ENCODE measurements at regions not wholly inside any gene's neighbourhood (a gene's known extent, or its start where the extent isn't known, plus 50 kb on each side); places are given as distances from the start of the nearest gene placed in this dataset.
A peak's percentile ranks its signal among the peaks of the same experiment; 100 is the strongest.

GRCh38 chr1:14014929-14015328 is 314.9 kb downstream of the PRDM2 start:
- H3K4me3 ChIP-seq (ENCODE audit: control insufficient read depth, low read depth, low read length), result no peak overlapping the region
- no peak for TF ChIP-seq CTCF (conservative IDR thresholded peaks at IDR 0.05; ENCODE audit: control insufficient read depth, insufficient read depth, low read depth, low read length)
- no peak for DNase-seq (ENCODE audit: low read depth)

GRCh38 chr1:14015917-14016316 is 315.9 kb downstream of the PRDM2 start:
- DNase-seq (ENCODE audit: low read depth), result no peak
- TF ChIP-seq CTCF (conservative IDR thresholded peaks at IDR 0.05; ENCODE audit: control insufficient read depth, insufficient read depth, low read depth, low read length), result no peak
- H3K4me3 ChIP-seq (ENCODE audit: control insufficient read depth, low read depth, low read length), result no peak overlapping the region

- H3K4me3 ChIP-seq (ENCODE audit: control insufficient read depth, low read depth, low read length), result no peak overlapping the region
- DNase-seq (ENCODE audit: low read depth), result peak; percentile 8
- TF ChIP-seq CTCF (conservative IDR thresholded peaks at IDR 0.05; ENCODE audit: control insufficient read depth, insufficient read depth, low read depth, low read length), result no peak
Measured at GRCh38 chr1:14017531-14017961, 317.6 kb downstream of the PRDM2 start.

- no peak overlapping the region for H3K4me3 ChIP-seq (ENCODE audit: control insufficient read depth, low read depth, low read length)
- no peak for DNase-seq (ENCODE audit: low read depth)
- TF ChIP-seq CTCF (conservative IDR thresholded peaks at IDR 0.05; ENCODE audit: control insufficient read depth, insufficient read depth, low read depth, low read length), result no peak
Measured at GRCh38 chr1:14019461-14019860, 319.5 kb downstream of the PRDM2 start.

- no peak for TF ChIP-seq CTCF (conservative IDR thresholded peaks at IDR 0.05; ENCODE audit: control insufficient read depth, insufficient read depth, low read depth, low read length)
- no peak overlapping the region for H3K4me3 ChIP-seq (ENCODE audit: control insufficient read depth, low read depth, low read length)
- DNase-seq (ENCODE audit: low read depth), result no peak
Measured at GRCh38 chr1:14020006-14020405, 320.0 kb downstream of the PRDM2 start.

GRCh38 chr1:14027099-14027498 is 327.1 kb downstream of the PRDM2 start:
- DNase-seq (ENCODE audit: low read depth), result no peak

More at GRCh38 chr1:14027099-14027498, 327.1 kb downstream of the PRDM2 start:
- H3K4me3 ChIP-seq (ENCODE audit: control insufficient read depth, low read depth, low read length), result no peak overlapping the region
- TF ChIP-seq CTCF (conservative IDR thresholded peaks at IDR 0.05; ENCODE audit: control insufficient read depth, insufficient read depth, low read depth, low read length), result no peak
